HG03196 (cell line): ENCODE measurements at regions not wholly inside any gene's neighbourhood (a gene's known extent, or its start where the extent isn't known, plus 50 kb on each side); places are given as distances from the start of the nearest gene placed in this dataset.

ENCODE experiments used
- ATAC-seq: cut with Tn5 transposase; IDR thresholded peaks from one replicate; pipeline ENCODE4 v1.9.1; 2021; ENCODE audit not compliant: unreplicated experiment

GRCh38 chr13:100870898-100871297 lies 196.3 kb upstream of the TMTC4 start:
- ATAC-seq: no peak

DNA sequence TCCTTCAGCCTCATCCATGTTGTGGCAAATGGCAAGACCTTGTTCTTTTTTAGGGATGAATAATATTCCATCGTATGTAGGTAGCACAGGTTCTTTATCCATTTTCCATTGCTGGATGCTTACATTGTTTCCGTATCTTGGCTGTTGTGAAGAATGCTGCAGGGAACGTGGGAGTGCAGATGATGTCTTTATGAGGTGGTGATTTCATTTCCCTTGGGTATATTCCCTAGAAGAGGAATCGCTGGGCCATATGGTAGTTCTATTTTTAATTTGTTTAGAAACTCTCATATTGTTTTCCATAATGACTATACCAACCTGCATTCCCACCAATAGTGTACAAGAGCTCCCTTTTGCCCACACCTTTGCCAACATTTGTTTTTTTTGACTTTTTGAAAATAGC lies 186.3 kb upstream of the TMTC4 start:
- ATAC-seq: no peak

GRCh38 chr13:100859861-100860260 lies 185.3 kb upstream of the TMTC4 start:
- no peak for ATAC-seq

GRCh38 chr13:100855151-100855550 lies 180.6 kb upstream of the TMTC4 start:
- no peak for ATAC-seq

DNA sequence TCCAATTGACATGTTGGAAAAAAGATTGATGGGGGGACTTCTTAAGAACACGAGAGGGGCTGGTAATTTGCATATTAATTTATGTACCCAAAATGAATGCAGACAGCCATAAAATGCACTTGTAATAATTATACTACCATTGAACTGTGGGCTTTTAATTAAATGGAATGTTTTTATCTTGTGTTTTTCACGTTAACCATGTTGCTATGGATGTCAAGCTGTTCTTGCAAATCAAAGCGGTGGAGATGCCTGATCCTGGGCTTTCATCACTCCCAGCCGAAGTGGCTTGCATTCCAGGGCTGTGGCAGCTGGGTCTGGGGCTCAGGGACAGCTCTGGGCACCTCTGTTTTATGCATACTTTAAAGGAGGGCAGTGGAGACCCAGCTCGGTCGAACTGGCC lies 179.4 kb upstream of the TMTC4 start:
- no peak for ATAC-seq

DNA sequence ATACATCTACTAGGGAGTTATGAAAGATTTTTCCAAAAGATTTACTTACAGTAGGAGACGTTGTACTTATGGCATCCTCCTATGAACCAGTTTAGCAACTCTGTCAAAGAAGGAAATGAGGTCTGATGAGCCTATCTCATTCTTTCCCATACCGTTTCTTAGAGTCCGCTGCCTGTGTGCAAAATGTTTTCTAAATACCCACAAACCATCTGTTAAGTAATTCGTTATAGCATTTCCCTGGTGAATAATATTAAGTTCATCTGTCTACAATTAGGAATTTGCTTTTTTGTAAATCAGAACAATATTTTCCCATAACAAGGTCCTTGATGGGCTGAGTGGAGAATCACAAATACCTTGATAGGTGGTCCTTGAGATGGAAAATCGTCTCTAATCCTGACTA lies 178.8 kb upstream of the TMTC4 start:
- no peak for ATAC-seq

DNA sequence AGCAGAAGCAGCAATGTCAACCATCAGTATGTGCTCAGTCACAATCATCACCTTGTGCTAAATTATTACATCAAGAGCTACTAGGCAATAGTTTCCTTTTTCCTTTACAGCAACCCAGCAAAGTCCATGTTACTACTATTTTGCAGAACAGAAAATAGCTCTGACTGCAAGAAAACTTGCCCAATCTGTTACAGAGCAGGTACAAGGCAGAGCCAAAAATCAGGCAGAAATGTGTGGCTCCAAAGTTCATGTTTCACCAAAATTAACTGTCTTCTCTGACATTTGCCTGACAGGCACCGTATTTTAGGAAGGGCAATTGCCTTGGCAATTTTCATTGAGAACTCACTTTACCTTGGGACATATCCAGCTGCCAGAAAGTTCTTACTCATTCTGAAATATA lies 177.6 kb upstream of the TMTC4 start:
- no peak for ATAC-seq

- ATAC-seq: no peak
Observed at GRCh38 chr13:100848304-100848703, 173.7 kb upstream of the TMTC4 start.

GRCh38 chr13:100845128-100845757 lies 170.6 kb upstream of the TMTC4 start:
- ATAC-seq: no peak

DNA sequence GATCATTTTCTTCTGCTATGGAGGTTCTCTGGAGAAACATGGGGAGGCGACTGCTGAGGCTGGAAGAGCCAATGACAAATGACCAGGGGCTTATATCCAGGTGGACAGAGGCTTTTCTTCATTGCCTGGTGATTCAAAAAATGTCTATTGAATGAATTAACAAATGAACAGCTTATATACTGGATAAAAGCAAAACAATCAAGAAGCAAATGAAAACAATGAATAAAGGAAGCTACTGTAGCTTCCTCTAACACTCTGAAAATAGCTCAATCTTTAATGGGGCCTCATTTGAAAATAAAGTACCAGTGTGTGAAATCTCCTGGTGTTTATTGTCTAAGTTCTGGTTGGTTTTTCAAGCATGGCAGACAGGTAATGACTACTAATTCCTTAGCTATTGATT lies 167.5 kb upstream of the TMTC4 start:
- no peak for ATAC-seq

GRCh38 chr13:100838387-100838786 lies 163.8 kb upstream of the TMTC4 start:
- no peak for ATAC-seq

GRCh38 chr13:100837631-100838030 lies 163.0 kb upstream of the TMTC4 start:
- ATAC-seq: no peak

GRCh38 chr13:100836711-100837110 lies 162.1 kb upstream of the TMTC4 start:
- ATAC-seq: no peak

GRCh38 chr13:100835695-100836094 lies 161.1 kb upstream of the TMTC4 start:
- ATAC-seq: no peak

DNA sequence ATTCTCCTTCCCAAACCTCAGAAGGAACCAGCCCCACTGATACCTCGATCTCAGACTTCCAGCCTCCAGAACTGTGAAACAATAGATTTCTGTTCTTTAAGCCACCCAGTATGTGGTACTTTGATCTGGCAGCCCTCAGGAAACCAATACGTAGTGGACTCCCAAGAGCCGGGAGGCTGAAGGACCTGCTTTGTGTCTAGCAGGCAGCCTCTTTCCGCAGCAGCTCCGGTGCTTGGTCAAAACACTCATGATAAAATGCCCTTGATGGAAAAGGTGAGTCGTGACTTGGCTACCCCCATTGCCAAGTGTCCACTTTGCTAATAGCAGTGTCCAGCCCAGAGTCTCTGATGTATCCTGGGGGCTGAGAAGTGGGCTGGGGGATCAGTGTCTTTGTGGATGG lies 158.8 kb upstream of the TMTC4 start:
- ATAC-seq: no peak

DNA sequence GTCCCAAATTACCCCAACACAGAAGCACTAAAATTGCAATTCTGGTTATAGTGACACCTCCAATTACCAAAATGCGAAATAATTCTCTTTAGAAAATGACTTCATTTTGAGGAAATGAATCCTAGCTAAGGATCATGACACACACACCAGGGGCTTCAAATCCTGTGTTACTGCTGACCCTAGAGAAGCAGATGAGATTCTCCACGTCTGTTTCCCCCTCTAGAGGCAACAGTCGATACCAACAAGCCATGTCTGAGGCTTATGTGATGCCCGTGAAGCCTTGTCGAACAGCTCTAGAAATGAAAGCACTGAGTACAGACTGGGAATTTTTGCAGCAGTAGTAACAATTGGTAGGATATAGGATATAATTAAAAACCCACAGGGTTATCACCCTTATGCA lies 153.6 kb upstream of the TMTC4 start:
- ATAC-seq: no peak

- no peak for ATAC-seq
Observed at GRCh38 chr13:100827489-100828176, 153.0 kb upstream of the TMTC4 start.

- ATAC-seq: no peak
Observed at GRCh38 chr13:100826441-100826840, 151.8 kb upstream of the TMTC4 start.

- ATAC-seq: no peak
Observed at GRCh38 chr13:100825557-100825956, 151.0 kb upstream of the TMTC4 start.

DNA sequence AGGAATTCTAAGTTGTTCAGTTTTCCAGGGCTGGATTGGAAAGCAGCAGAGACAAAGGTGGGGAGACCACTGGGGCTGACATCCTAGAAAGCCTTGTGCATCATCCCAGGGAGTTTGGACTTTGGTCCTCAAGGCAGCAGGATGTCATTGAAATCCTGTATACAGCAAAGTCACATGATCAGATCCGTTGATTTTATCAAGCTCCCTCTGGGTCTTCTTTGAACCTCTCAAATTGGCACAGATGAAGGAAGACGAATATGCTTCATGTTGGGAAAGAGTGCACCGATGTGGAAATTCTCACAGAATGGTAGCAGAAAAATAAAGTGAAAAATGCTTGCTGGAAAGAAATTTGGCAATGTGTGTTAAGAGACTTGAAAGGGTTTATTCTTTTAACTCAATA lies 149.8 kb upstream of the TMTC4 start:
- ATAC-seq: no peak

DNA sequence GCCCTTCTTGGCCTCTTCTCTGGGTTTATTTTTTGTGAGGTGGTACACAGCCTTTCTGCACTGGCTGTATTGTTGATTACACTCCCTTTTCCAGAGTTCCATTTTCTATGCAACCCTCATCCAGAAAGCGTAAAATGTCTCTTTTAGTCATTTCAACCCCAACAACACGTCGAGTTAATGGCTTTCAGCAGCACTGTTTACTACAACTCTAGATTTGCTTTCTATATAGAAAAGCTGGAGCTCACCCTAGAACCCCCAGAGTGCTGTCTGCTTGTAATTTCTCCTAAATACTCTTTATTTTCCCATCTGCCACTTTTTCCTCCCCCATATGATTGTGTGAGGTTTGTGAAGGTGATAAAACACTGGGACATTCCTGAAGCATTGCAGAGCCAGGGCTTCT lies 148.9 kb upstream of the TMTC4 start:
- no peak for ATAC-seq

DNA sequence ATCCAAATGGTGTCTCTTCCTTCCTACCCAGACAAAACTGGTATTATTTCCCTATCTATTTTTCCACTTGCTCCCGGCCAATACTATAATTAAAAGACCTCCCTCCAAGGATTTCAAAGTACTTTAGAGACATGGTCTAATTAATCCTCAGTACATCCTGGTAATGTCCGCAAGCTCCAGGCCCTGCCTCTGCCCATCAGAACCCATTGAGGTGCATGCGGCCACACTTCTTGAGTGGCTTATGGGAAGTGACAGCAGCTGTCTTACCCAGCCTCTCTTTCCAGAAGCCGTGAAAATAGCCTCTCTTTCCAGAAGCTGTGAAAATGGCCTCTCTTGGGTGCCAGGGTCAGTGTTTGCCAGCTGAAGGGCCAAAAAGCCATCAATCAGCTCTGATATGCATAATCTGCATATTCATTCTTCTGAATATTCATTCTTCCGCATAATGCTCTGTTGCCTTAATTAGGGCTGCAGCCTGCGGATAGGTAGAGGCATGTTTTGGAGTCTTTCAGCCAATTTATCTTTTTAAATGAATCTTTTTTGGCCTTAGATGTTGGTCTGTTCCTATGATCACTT lies 148.4 kb upstream of the TMTC4 start:
- no peak for ATAC-seq

- no peak for ATAC-seq
Observed at GRCh38 chr13:100818711-100819110, 144.1 kb upstream of the TMTC4 start.
